ENCODE measurements at regions not wholly inside any gene's neighbourhood (a gene's known extent, or its start where the extent isn't known, plus 50 kb on each side); places are given as distances from the start of the nearest gene placed in this dataset.

GRCh38 chr13:75996582-75996981 is 360.5 kb downstream of the LMO7 start:
- FAIRE-seq, result no peak
- WGBS, 2 experiments (ENCODE audit: extremely low coverage in 1 of 2, insufficient coverage in 1 of 2, insufficient read length in 1 of 2, insufficient replicate concordance in 2 of 2, low coverage in 1 of 2, low lambda C conversion rate in 2 of 2, missing lambda C conversion rate in 1 of 2), result 96% methylated on average over 2 of the region's 2 CpGs; no CpG with 5 or more reads in 1 of the 2 experiments
- TF ChIP-seq CBX8 (IDR thresholded peaks at IDR 0.05; ENCODE audit: borderline replicate concordance, low read depth, low read length) (no peak), PHF8 (conservative IDR thresholded peaks at IDR 0.05; ENCODE audit: low read depth, low read length) (no peak), KDM1A (IDR thresholded peaks at IDR 0.05; ENCODE audit: borderline replicate concordance, low read length) (no peak)

More at GRCh38 chr13:75996582-75996981, 360.5 kb downstream of the LMO7 start:
- no peaks in the 10 kb centered on the region for H3K79me1 ChIP-seq (ENCODE audit: low read depth, low read length)
- H3K23ac ChIP-seq (ENCODE audit: insufficient read length), result no peak overlapping the region
- H3K56ac ChIP-seq (replicated peaks; ENCODE audit: insufficient read length, low read depth, low read length), result no peak overlapping the region
- no peak overlapping the region for H2BK20ac ChIP-seq (ENCODE audit: low read length)
- H3K36me3 ChIP-seq (ENCODE audit: control insufficient read depth in 2 of 4, insufficient read depth in 4 of 4, low read length in 3 of 4), result no peaks in the 10 kb centered on the region
- no peaks in the 10 kb centered on the region for H3K79me2 ChIP-seq (ENCODE audit: control insufficient read depth in 1 of 2, insufficient read depth in 2 of 2, low read length in 2 of 2)
- H4K20me1 ChIP-seq (replicated peaks in 1 of 2; ENCODE audit: control insufficient read depth in 1 of 2, insufficient read depth in 2 of 2, low read length in 2 of 2), result no peaks in the 10 kb centered on the region
- H3K9ac ChIP-seq (replicated peaks in 1 of 4; ENCODE audit: extremely low read depth in 1 of 4, low read depth in 3 of 4, low read length in 3 of 4), result no peak overlapping the region
- no peak overlapping the region for H3K27ac ChIP-seq (ENCODE audit: low read depth, low read length)
- H4K8ac ChIP-seq (ENCODE audit: extremely low read depth, insufficient read depth, low read length), result no peak overlapping the region
- no peak overlapping the region for H2BK120ac ChIP-seq (replicated peaks; ENCODE audit: low read depth, low read length)
- H3K4me1 ChIP-seq (replicated peaks in 1 of 4; ENCODE audit: control insufficient read depth in 3 of 4, insufficient read depth in 4 of 4, low read length in 3 of 4), result no peaks in the 10 kb centered on the region
- DNase-seq (ENCODE audit: low read depth in 1 of 2, low spot score in 2 of 2), result no peak
- H3K14ac ChIP-seq (ENCODE audit: insufficient read length), result no peak overlapping the region
- ChIA-PET CTCF (ENCODE audit: partially characterized antibody) (interaction anchor here (1.2 kb wide), 1 partner anchor 120 kb away, joined by 3 read pairs; no protein-coding TSS in a partner anchor), POLR2A (ENCODE audit: partially characterized antibody) (no interaction called here)
- H3K4me2 ChIP-seq (ENCODE audit: insufficient read depth in 1 of 2, low read depth in 2 of 2, low read length in 2 of 2), result no peak overlapping the region
- H3K18ac ChIP-seq (ENCODE audit: extremely low read depth, low read length), result no peak overlapping the region
- H3K4ac ChIP-seq (replicated peaks; ENCODE audit: insufficient read length, low read depth, low read length), result no peak overlapping the region
- H2BK5ac ChIP-seq (ENCODE audit: low read depth, low read length), result no peak overlapping the region
- H3K27me3 ChIP-seq (replicated peaks in 1 of 4; ENCODE audit: control insufficient read depth in 3 of 4, extremely low read depth in 1 of 4, insufficient read depth in 3 of 4, low read length in 3 of 4), result no peaks in the 10 kb centered on the region
- H2AFZ ChIP-seq (ENCODE audit: low read length), result no peak overlapping the region
- no peak overlapping the region for H2BK15ac ChIP-seq (ENCODE audit: low read length)
- no peaks in the 10 kb centered on the region for H3K23me2 ChIP-seq (ENCODE audit: low read depth, low read length)
- no peak overlapping the region for H2AK5ac ChIP-seq (ENCODE audit: low read depth, low read length)
- no peak overlapping the region for H2BK12ac ChIP-seq (ENCODE audit: low read depth, low read length)
- H4K91ac ChIP-seq (replicated peaks; ENCODE audit: insufficient read length, low read length), result no peak overlapping the region
- no peaks in the 10 kb centered on the region for H3K9me3 ChIP-seq (ENCODE audit: insufficient read depth in 2 of 2, low read depth in 1 of 2, low read length in 1 of 2)
- no peak overlapping the region for H3K4me3 ChIP-seq (ENCODE audit: extremely low read depth in 1 of 4, insufficient read depth in 2 of 4, low read depth in 3 of 4, low read length in 4 of 4)
- no peak overlapping the region for H4K5ac ChIP-seq (ENCODE audit: insufficient read length, low read depth, low read length)

Data from H1 (cell line).